Neural cell (in vitro differentiated cells): ENCODE measurements at regions not wholly inside any gene's neighbourhood (a gene's known extent, or its start where the extent isn't known, plus 50 kb on each side); places are given as distances from the start of the nearest gene placed in this dataset.

Experiments
- H2AFZ ChIP-seq: fragments of 200-600, 300-800 bp; sonication (generic), shearing (Covaris generic); 2 replicates; pipeline ENCODE4 v1.6.0; 2014; ENCODE audit warnings: low read depth, mild to moderate bottlenecking, antibody characterized with exemption, low read length, moderate library complexity
- H3F3A ChIP-seq: fragments of 200-600 bp; shearing (Covaris generic); 2 replicates; pipeline ENCODE4 v1.6.1; 2016; ENCODE audit warnings: mild to moderate bottlenecking, moderate library complexity, mixed read lengths, antibody characterized with exemption, low read length; ENCODE audit not compliant: insufficient read depth, poor library complexity, severe bottlenecking
- H3K27ac ChIP-seq: fragments of 200-600, 300-800 bp; sonication (generic), shearing (Covaris generic); 2 replicates; pipeline ENCODE4 v1.5.1; 2014; ENCODE audit warnings: mild to moderate bottlenecking, low read length, moderate library complexity
- H3K27me3 ChIP-seq: fragments of 300-800, 200-600 bp; sonication (generic), shearing (Covaris generic); 2 replicates; pipeline ENCODE4 v1.6.0; 2014; ENCODE audit warnings: mild to moderate bottlenecking, low read depth, low read length, moderate library complexity; ENCODE audit not compliant: insufficient read depth
- H3K36me3 ChIP-seq: fragments of 300-800, 200-600 bp; sonication (generic), shearing (Covaris generic); 2 replicates; pipeline ENCODE4 v1.5.1; 2014; ENCODE audit warnings: mild to moderate bottlenecking, antibody characterized with exemption, low read length, moderate library complexity; ENCODE audit not compliant: insufficient read depth
- H3K4me2 ChIP-seq: fragments of 300-800, 200-600 bp; sonication (generic), shearing (Covaris generic); 2 replicates; pipeline ENCODE4 v1.6.0; 2014; ENCODE audit warnings: mild to moderate bottlenecking, low read length
- H3K4me3 ChIP-seq: fragments of 300-800, 200-600 bp; sonication (generic), shearing (Covaris generic); 2 replicates; pipeline ENCODE4 v1.5.1; 2014; ENCODE audit warnings: mild to moderate bottlenecking, low read length, moderate library complexity
- H3K79me2 ChIP-seq: fragments of 200-600 bp; shearing (Covaris generic); replicated peaks from 2 replicates; pipeline ENCODE4 v1.6.0; 2014; ENCODE audit warnings: mild to moderate bottlenecking, low read length, moderate library complexity; ENCODE audit not compliant: insufficient read depth
- H3K9ac ChIP-seq: fragments of 300-800, 200-600 bp; sonication (generic), shearing (Covaris generic); 2 replicates; pipeline ENCODE4 v1.6.1; 2016; ENCODE audit warnings: mild to moderate bottlenecking, low read length, mixed read lengths
- H3K9me2 ChIP-seq: fragments of 200-600 bp; shearing (Covaris generic); 2 replicates; pipeline ENCODE4 v1.6.1; 2016; ENCODE audit warnings: mild to moderate bottlenecking, low read length, mixed read lengths; ENCODE audit not compliant: insufficient read depth
- H3K9me3 ChIP-seq: fragments of 200-600, 300-800 bp; sonication (generic), shearing (Covaris generic); 2 replicates; pipeline ENCODE4 v1.6.1; 2016; ENCODE audit warnings: mild to moderate bottlenecking, mixed run types, low read length, moderate library complexity, mixed read lengths
- H4K20me1 ChIP-seq: fragments of 200-600 bp; shearing (Covaris generic); 2 replicates; pipeline ENCODE4 v1.6.1; 2016; ENCODE audit warnings: mild to moderate bottlenecking, mixed run types; ENCODE audit not compliant: insufficient read depth
- EP300 ChIP-seq: fragments of 450-650 bp; conservative IDR thresholded peaks from 2 replicates; pipeline ENCODE4 v1.6.1; 2014; ENCODE audit warnings: antibody characterized with exemption, mild to moderate bottlenecking, moderate library complexity; ENCODE audit not compliant: poor library complexity, severe bottlenecking
- EZH2 ChIP-seq: fragments of 200-600, 300-800 bp; shearing (Covaris generic), sonication (generic); IDR thresholded peaks from 2 replicates; pipeline ENCODE4 v1.6.1; 2014; ENCODE audit warnings: antibody characterized with exemption, low read length, borderline replicate concordance, mild to moderate bottlenecking; ENCODE audit not compliant: insufficient read depth, poor library complexity, severe bottlenecking
- MXI1 ChIP-seq: fragments of 450-650 bp; conservative IDR thresholded peaks from 2 replicates; pipeline ENCODE4 v1.6.1; 2014; ENCODE audit warnings: antibody characterized with exemption, mild to moderate bottlenecking; ENCODE audit not compliant: poor library complexity, severe bottlenecking
- POLR2AphosphoS5 ChIP-seq: IDR thresholded peaks from 2 replicates; pipeline ENCODE4 v1.6.1; 2012
- RAD21 ChIP-seq: fragments of 450-650 bp; conservative IDR thresholded peaks from 2 replicates; pipeline ENCODE4 v1.6.1; 2014; ENCODE audit warnings: antibody characterized with exemption, mild to moderate bottlenecking, moderate library complexity
- SMC3 ChIP-seq: fragments of 450-650 bp; conservative IDR thresholded peaks from 2 replicates; pipeline ENCODE4 v1.6.1; 2014; ENCODE audit warnings: antibody characterized with exemption, mild to moderate bottlenecking, moderate library complexity; ENCODE audit not compliant: poor library complexity
- TAF1 ChIP-seq: IDR thresholded peaks from 2 replicates; pipeline ENCODE4 v1.6.1; 2012; ENCODE audit warnings: low read depth
- TF ChIP-seq, protein P1 (sequence below): IDR thresholded peaks from 2 replicates; pipeline ENCODE4 v1.6.1; 2012; ENCODE audit warnings: borderline replicate concordance
- TF ChIP-seq, protein P2 (sequence below): fragments of 450-650 bp; IDR thresholded peaks from 2 replicates; pipeline ENCODE4 v1.5.1; 2014; ENCODE audit warnings: antibody characterized with exemption, mild to moderate bottlenecking, moderate library complexity; ENCODE audit not compliant: poor library complexity, severe bottlenecking

GRCh38 chr15:92315595-92316211, 78.0 kb upstream of the ST8SIA2 start:
- no peak overlapping the region for H3K4me3 ChIP-seq
- H3K27ac ChIP-seq = no peak overlapping the region
- H3K9me2 ChIP-seq = no peaks in the 10 kb centered on the region
- no peak overlapping the region for H3K4me2 ChIP-seq
- TF ChIP-seq EZH2 (no peak), SMC3 (no peak), TAF1 (no peak), MXI1 (no peak)
- TF ChIP-seq, protein P1, sequence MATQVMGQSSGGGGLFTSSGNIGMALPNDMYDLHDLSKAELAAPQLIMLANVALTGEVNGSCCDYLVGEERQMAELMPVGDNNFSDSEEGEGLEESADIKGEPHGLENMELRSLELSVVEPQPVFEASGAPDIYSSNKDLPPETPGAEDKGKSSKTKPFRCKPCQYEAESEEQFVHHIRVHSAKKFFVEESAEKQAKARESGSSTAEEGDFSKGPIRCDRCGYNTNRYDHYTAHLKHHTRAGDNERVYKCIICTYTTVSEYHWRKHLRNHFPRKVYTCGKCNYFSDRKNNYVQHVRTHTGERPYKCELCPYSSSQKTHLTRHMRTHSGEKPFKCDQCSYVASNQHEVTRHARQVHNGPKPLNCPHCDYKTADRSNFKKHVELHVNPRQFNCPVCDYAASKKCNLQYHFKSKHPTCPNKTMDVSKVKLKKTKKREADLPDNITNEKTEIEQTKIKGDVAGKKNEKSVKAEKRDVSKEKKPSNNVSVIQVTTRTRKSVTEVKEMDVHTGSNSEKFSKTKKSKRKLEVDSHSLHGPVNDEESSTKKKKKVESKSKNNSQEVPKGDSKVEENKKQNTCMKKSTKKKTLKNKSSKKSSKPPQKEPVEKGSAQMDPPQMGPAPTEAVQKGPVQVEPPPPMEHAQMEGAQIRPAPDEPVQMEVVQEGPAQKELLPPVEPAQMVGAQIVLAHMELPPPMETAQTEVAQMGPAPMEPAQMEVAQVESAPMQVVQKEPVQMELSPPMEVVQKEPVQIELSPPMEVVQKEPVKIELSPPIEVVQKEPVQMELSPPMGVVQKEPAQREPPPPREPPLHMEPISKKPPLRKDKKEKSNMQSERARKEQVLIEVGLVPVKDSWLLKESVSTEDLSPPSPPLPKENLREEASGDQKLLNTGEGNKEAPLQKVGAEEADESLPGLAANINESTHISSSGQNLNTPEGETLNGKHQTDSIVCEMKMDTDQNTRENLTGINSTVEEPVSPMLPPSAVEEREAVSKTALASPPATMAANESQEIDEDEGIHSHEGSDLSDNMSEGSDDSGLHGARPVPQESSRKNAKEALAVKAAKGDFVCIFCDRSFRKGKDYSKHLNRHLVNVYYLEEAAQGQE = no peak
- H3K9ac ChIP-seq = no peak overlapping the region
- H4K20me1 ChIP-seq = no peaks in the 10 kb centered on the region
- H3K9me3 ChIP-seq = no peaks in the 10 kb centered on the region
- no peaks in the 10 kb centered on the region for H3K79me2 ChIP-seq
- no peaks in the 10 kb centered on the region for H3K36me3 ChIP-seq
- no peak overlapping the region for H2AFZ ChIP-seq
- no peaks in the 10 kb centered on the region for H3K27me3 ChIP-seq
- H3F3A ChIP-seq = no peaks in the 10 kb centered on the region

GRCh38 chr15:92316586-92317295, 76.9 kb upstream of the ST8SIA2 start:
- no peaks in the 10 kb centered on the region for H3K27me3 ChIP-seq
- H2AFZ ChIP-seq = no peak overlapping the region
- H3F3A ChIP-seq = no peaks in the 10 kb centered on the region
- H3K4me2 ChIP-seq = no peak overlapping the region
- no peaks in the 10 kb centered on the region for H3K36me3 ChIP-seq
- H3K9ac ChIP-seq = no peak overlapping the region
- H3K9me2 ChIP-seq = no peaks in the 10 kb centered on the region
- H3K79me2 ChIP-seq = no peaks in the 10 kb centered on the region
- H4K20me1 ChIP-seq = no peaks in the 10 kb centered on the region
- H3K9me3 ChIP-seq = no peaks in the 10 kb centered on the region
- no peak overlapping the region for H3K4me3 ChIP-seq
- TF ChIP-seq, protein P1 = no peak
- TF ChIP-seq POLR2AphosphoS5 = no peak
- TF ChIP-seq, protein P2, sequence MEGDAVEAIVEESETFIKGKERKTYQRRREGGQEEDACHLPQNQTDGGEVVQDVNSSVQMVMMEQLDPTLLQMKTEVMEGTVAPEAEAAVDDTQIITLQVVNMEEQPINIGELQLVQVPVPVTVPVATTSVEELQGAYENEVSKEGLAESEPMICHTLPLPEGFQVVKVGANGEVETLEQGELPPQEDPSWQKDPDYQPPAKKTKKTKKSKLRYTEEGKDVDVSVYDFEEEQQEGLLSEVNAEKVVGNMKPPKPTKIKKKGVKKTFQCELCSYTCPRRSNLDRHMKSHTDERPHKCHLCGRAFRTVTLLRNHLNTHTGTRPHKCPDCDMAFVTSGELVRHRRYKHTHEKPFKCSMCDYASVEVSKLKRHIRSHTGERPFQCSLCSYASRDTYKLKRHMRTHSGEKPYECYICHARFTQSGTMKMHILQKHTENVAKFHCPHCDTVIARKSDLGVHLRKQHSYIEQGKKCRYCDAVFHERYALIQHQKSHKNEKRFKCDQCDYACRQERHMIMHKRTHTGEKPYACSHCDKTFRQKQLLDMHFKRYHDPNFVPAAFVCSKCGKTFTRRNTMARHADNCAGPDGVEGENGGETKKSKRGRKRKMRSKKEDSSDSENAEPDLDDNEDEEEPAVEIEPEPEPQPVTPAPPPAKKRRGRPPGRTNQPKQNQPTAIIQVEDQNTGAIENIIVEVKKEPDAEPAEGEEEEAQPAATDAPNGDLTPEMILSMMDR = no peak
- TF ChIP-seq SMC3 = no peak
- TF ChIP-seq EZH2 = no peak
- TF ChIP-seq EP300 = no peak
- no peak for TF ChIP-seq TAF1
- TF ChIP-seq RAD21 = no peak
- no peak for TF ChIP-seq MXI1
- H3K27ac ChIP-seq = no peak overlapping the region
